GM23248 (cell line): ENCODE measurements at regions not wholly inside any gene's neighbourhood (a gene's known extent, or its start where the extent isn't known, plus 50 kb on each side); places are given as distances from the start of the nearest gene placed in this dataset.

ENCODE experiments used
- EZH2 ChIP-seq: fragments of 200-600 bp; sonication (generic); IDR thresholded peaks from 2 replicates; pipeline ENCODE4 v1.6.1; 2018; ENCODE audit warnings: antibody characterized with exemption, mild to moderate bottlenecking; ENCODE audit not compliant: insufficient read depth, poor library complexity, severe bottlenecking
- EZH2phosphoT487 ChIP-seq: fragments of 200-600 bp; sonication (generic); IDR thresholded peaks from 2 replicates; pipeline ENCODE4 v1.6.1; 2018; ENCODE audit warnings: antibody characterized with exemption, moderate library complexity, mild to moderate bottlenecking, low read depth; ENCODE audit not compliant: insufficient read depth

GRCh38 chr7:93663561-93664299 lies 89.2 kb upstream of the CALCR start:
- TF ChIP-seq EZH2 = no peak
- TF ChIP-seq EZH2phosphoT487 = no peak
